GM19463 (cell line): ENCODE measurements at regions not wholly inside any gene's neighbourhood (a gene's known extent, or its start where the extent isn't known, plus 50 kb on each side); places are given as distances from the start of the nearest gene placed in this dataset.

ENCODE experiments used
- ATAC-seq: cut with Tn5 transposase; IDR thresholded peaks from one replicate; pipeline ENCODE4 v1.9.1; 2021; ENCODE audit warnings: mild to moderate bottlenecking, moderate library complexity; ENCODE audit not compliant: unreplicated experiment

- no peak for ATAC-seq
Observed at GRCh38 chr1:98482611-98483010, 178.9 kb upstream of the SNX7 start.

GRCh38 chr1:98480271-98480670 lies 181.2 kb upstream of the SNX7 start:
- no peak for ATAC-seq

GRCh38 chr1:98478121-98478520 lies 183.4 kb upstream of the SNX7 start:
- ATAC-seq, result no peak

- no peak for ATAC-seq
Observed at GRCh38 chr1:98472878-98473277, 188.6 kb upstream of the SNX7 start.

GRCh38 chr1:98471633-98472032 lies 189.9 kb upstream of the SNX7 start:
- ATAC-seq, result no peak

- no peak for ATAC-seq
Observed at GRCh38 chr1:98468111-98468717, 193.3 kb upstream of the SNX7 start.

- ATAC-seq, result no peak
Observed at GRCh38 chr1:98467586-98467985, 193.9 kb upstream of the SNX7 start.

- ATAC-seq, result no peak
Observed at GRCh38 chr1:98467122-98467521, 194.4 kb upstream of the SNX7 start.

GRCh38 chr1:98461873-98462385 lies 199.6 kb upstream of the SNX7 start:
- ATAC-seq, result no peak

- ATAC-seq, result no peak
Observed at GRCh38 chr1:98460136-98460535, 201.4 kb upstream of the SNX7 start.

GRCh38 chr1:98459486-98459870 lies 202.0 kb upstream of the SNX7 start:
- no peak for ATAC-seq

- no peak for ATAC-seq
Observed at GRCh38 chr1:98458511-98459485, 202.7 kb upstream of the SNX7 start.

GRCh38 chr1:98457248-98457647 lies 204.3 kb upstream of the SNX7 start:
- ATAC-seq, result no peak

- no peak for ATAC-seq
Observed at GRCh38 chr1:98454666-98455065, 206.9 kb upstream of the SNX7 start.

- no peak for ATAC-seq
Observed at GRCh38 chr1:98453066-98453465, 208.5 kb upstream of the SNX7 start.

GRCh38 chr1:98452162-98452561 lies 209.4 kb upstream of the SNX7 start:
- ATAC-seq, result peak; percentile 42

- no peak for ATAC-seq
Observed at GRCh38 chr1:98441281-98441680, 220.2 kb upstream of the SNX7 start.

- ATAC-seq, result no peak
Observed at GRCh38 chr1:98439471-98439870, 222.1 kb upstream of the SNX7 start.

- no peak for ATAC-seq
Observed at GRCh38 chr1:98437540-98437939, 224.0 kb upstream of the SNX7 start.

- ATAC-seq, result no peak
Observed at GRCh38 chr1:98437011-98437410, 224.5 kb upstream of the SNX7 start.

- ATAC-seq, result no peak
Observed at GRCh38 chr1:98429965-98430443, 231.5 kb upstream of the SNX7 start.

- ATAC-seq, result no peak
Observed at GRCh38 chr1:98428864-98429263, 232.7 kb upstream of the SNX7 start.
